ENCODE measurements at regions not wholly inside any gene's neighbourhood (a gene's known extent, or its start where the extent isn't known, plus 50 kb on each side); places are given as distances from the start of the nearest gene placed in this dataset.

GRCh38 chr11:92794783-92795182 is 174.7 kb upstream of the MTNR1B start:
- no peak for TF ChIP-seq CEBPB (IDR thresholded peaks at IDR 0.05)
- TF ChIP-seq REST (IDR thresholded peaks at IDR 0.05) = no peak
- no peak for TF ChIP-seq KDM1A (IDR thresholded peaks at IDR 0.05; ENCODE audit: low read depth)
- no peak for TF ChIP-seq TFCP2L1 (CRISPR knock-in tag; IDR thresholded peaks at IDR 0.05)
- no peak for TF ChIP-seq FOSL2 (IDR thresholded peaks at IDR 0.05)
- TF ChIP-seq FOSL2 (CRISPR knock-in tag; IDR thresholded peaks at IDR 0.05) = no peak

GRCh38 chr11:92796744-92797143 is 172.7 kb upstream of the MTNR1B start:
- FAIRE-seq = no peak
- Histone ChIP-seq H3K27ac (no peak overlapping the region), H3K4me1 (no peaks in the 10 kb centered on the region), H3K4me2 (no peak overlapping the region), H3K9me3 (no peaks in the 10 kb centered on the region), H3K4me3 (no peak overlapping the region)
- ChIA-PET POLR2A (no interaction called here), CTCF (no interaction called here)
- no peak for ATAC-seq
- TF ChIP-seq EHF (CRISPR knock-in tag; IDR thresholded peaks at IDR 0.05) (no peak), GATA3 (IDR thresholded peaks at IDR 0.05; ENCODE audit: borderline replicate concordance) (no peak), RAD21 (conservative IDR thresholded peaks at IDR 0.05 in 1 of 2, IDR thresholded peaks at IDR 0.05 in 1 of 2) (no peak), CTCF (IDR thresholded peaks at IDR 0.05) (no peak), RARB (CRISPR knock-in tag; IDR thresholded peaks at IDR 0.05) (no peak), RNF2 (IDR thresholded peaks at IDR 0.05; ENCODE audit: borderline replicate concordance, low read depth) (no peak), CHD2 (IDR thresholded peaks at IDR 0.05; ENCODE audit: low read length, partially characterized antibody) (no peak), ZC3H11A (IDR thresholded peaks at IDR 0.05) (no peak), HEYL (CRISPR knock-in tag; IDR thresholded peaks at IDR 0.05) (no peak), CEBPB (IDR thresholded peaks at IDR 0.05) (no peak), FOSB (CRISPR knock-in tag; IDR thresholded peaks at IDR 0.05) (no peak), RFX5 (IDR thresholded peaks at IDR 0.05) (no peak)
- WGBS (ENCODE audit: missing lambda C conversion rate) = 12% methylated on average over 1 of the region's 1 CpG
- DNase-seq (ENCODE audit: low read depth in 1 of 2, low spot score in 1 of 2) = no peak

More at GRCh38 chr11:92794783-92795182, 174.7 kb upstream of the MTNR1B start:
- Histone ChIP-seq H3K4me2 (no peak overlapping the region), H3K9me3 (no peaks in the 10 kb centered on the region), H3K4me1 (0 out of 3 replicates have a peak, but pooled peaks cover 5% of the 10 kb centered on the region), H3K27ac (no peak overlapping the region), H3K4me3 (no peak overlapping the region)
- ChIA-PET CTCF (no interaction called here), POLR2A (no interaction called here)
- FAIRE-seq (no peak), ATAC-seq (no peak), DNase-seq (ENCODE audit: low read depth in 1 of 2, low spot score in 1 of 2) (no peak)
- 100% methylated on average over 2 of the region's 2 CpGs for WGBS (ENCODE audit: missing lambda C conversion rate)

- H3K27ac ChIP-seq = no peak overlapping the region
- CTCF ChIA-PET = no interaction called here
- no peaks in the 10 kb centered on the region for H3K9me3 ChIP-seq
- DNase-seq (ENCODE audit: low read depth in 1 of 2, low spot score in 1 of 2) (no peak), FAIRE-seq (no peak), ATAC-seq (no peak)
- no peak overlapping the region for H3K4me3 ChIP-seq
- H3K4me1 ChIP-seq = no peaks in the 10 kb centered on the region
- WGBS (ENCODE audit: missing lambda C conversion rate) = 80% methylated on average over 6 of the region's 6 CpGs
- H3K4me2 ChIP-seq = no peak overlapping the region
- POLR2A ChIA-PET = no interaction called here
- TF ChIP-seq NFE2L2 (conservative IDR thresholded peaks at IDR 0.05; ENCODE audit: low read length) (no peak), CHD4 (IDR thresholded peaks at IDR 0.05; ENCODE audit: borderline replicate concordance) (no peak), RNF2 (IDR thresholded peaks at IDR 0.05; ENCODE audit: borderline replicate concordance, low read depth) (no peak), CEBPB (IDR thresholded peaks at IDR 0.05) (no peak), PBX3 (IDR thresholded peaks at IDR 0.05) (no peak)
These were observed 171.6 kb upstream of the MTNR1B start for GRCh38 chr11:92797874-92798273.
